Ishikawa (cell line): ENCODE measurements at regions not wholly inside any gene's neighbourhood (a gene's known extent, or its start where the extent isn't known, plus 50 kb on each side); places are given as distances from the start of the nearest gene placed in this dataset.
A peak's percentile ranks its signal among the peaks of the same experiment; 100 is the strongest.

Source experiments
- CEBPB ChIP-seq: IDR thresholded peaks from 2 replicates; pipeline ENCODE4 v1.6.1; 2012
- CREB1 ChIP-seq: IDR thresholded peaks from 2 replicates; pipeline ENCODE4 v1.6.1; 2012; ENCODE audit warnings: low read depth
- EGR1 ChIP-seq: IDR thresholded peaks from 2 replicates; pipeline ENCODE4 v1.6.1; 2012
- EP300 ChIP-seq: IDR thresholded peaks from 2 replicates; pipeline ENCODE4 v1.6.1; 2012; ENCODE audit warnings: borderline replicate concordance
- FOXM1 ChIP-seq: IDR thresholded peaks from 2 replicates; pipeline ENCODE4 v1.6.1; 2012; ENCODE audit warnings: low read depth, borderline replicate concordance
- NFIC ChIP-seq: IDR thresholded peaks from 2 replicates; pipeline ENCODE4 v1.6.1; 2012
- RAD21 ChIP-seq: IDR thresholded peaks from 2 replicates; pipeline ENCODE4 v1.6.1; 2012; ENCODE audit warnings: low read depth
- REST ChIP-seq: IDR thresholded peaks from 2 replicates; pipeline ENCODE4 v1.6.1; 2012; ENCODE audit warnings: low read depth, mild to moderate bottlenecking
- TAF1 ChIP-seq: IDR thresholded peaks from 2 replicates; pipeline ENCODE4 v1.6.1; 2012; ENCODE audit warnings: low read depth, mild to moderate bottlenecking
- TCF12 ChIP-seq: IDR thresholded peaks from 2 replicates; pipeline ENCODE4 v1.6.1; 2012; ENCODE audit warnings: low read depth
- TEAD4 ChIP-seq: IDR thresholded peaks from 2 replicates; pipeline ENCODE4 v1.6.1; 2012
- USF1 ChIP-seq: IDR thresholded peaks from 2 replicates; pipeline ENCODE4 v1.6.1; 2012
- YY1 ChIP-seq: IDR thresholded peaks from 2 replicates; pipeline ENCODE4 v1.6.1; 2012; ENCODE audit warnings: low read depth
- ZBTB7A ChIP-seq: IDR thresholded peaks from 2 replicates; pipeline ENCODE4 v1.6.1; 2012; ENCODE audit warnings: low read depth
- TF ChIP-seq, protein P1 (sequence below): IDR thresholded peaks from 2 replicates; pipeline ENCODE4 v1.6.1; 2012

GRCh38 chr4:62644372-62644771 is 1444.2 kb downstream of the ADGRL3 start:
- TF ChIP-seq NFIC (no peak), TCF12 (no peak), ZBTB7A (no peak), CEBPB (no peak), RAD21 (peak; percentile 79), REST (no peak)
- TF ChIP-seq, protein P1, sequence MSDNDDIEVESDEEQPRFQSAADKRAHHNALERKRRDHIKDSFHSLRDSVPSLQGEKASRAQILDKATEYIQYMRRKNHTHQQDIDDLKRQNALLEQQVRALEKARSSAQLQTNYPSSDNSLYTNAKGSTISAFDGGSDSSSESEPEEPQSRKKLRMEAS = no peak

- peak; percentile 29; the same call in 1 of the 2 replicates for TF ChIP-seq CEBPB
- peak; percentile 73 for TF ChIP-seq TEAD4
- TF ChIP-seq NFIC = peak; percentile 37; the same call in 1 of the 2 replicates
- TF ChIP-seq, protein P1 = no peak
- no peak for TF ChIP-seq REST
Observed at GRCh38 chr4:62640296-62640695, 1440.2 kb downstream of the ADGRL3 start.

DNA sequence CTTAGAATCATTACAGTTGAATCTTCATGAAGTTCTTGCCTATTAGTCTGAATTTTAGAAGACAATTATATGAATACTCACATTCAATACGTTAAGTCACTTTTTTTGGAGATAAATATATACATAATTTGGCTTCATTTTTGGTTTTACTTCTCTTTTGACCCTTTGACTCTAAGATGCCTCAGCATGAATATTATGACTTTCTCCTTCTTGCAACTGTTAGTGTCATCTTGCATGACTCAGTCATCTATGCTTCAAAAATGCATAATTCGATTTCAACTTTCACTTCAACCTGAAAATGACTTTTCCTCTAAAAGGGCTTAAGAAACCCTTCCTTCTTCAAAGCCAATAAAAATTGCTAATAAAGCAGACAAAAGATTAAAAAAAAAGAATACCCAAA is 1427.5 kb downstream of the ADGRL3 start:
- TF ChIP-seq TEAD4 = no peak
- no peak for TF ChIP-seq FOXM1

GRCh38 chr4:62627141-62627540 is 1427.0 kb downstream of the ADGRL3 start:
- no peak for TF ChIP-seq NFIC
- no peak for TF ChIP-seq EGR1
- TF ChIP-seq USF1 = no peak
- TF ChIP-seq CEBPB = no peak
- TF ChIP-seq TEAD4 = no peak
- TF ChIP-seq, protein P1 = no peak
- TF ChIP-seq YY1 = no peak
- TF ChIP-seq CREB1 = no peak
- TF ChIP-seq FOXM1 = no peak
- no peak for TF ChIP-seq REST
- TF ChIP-seq TAF1 = no peak
- no peak for TF ChIP-seq TCF12
- no peak for TF ChIP-seq EP300

- TF ChIP-seq REST (no peak), RAD21 (no peak)
Observed at GRCh38 chr4:62622089-62622488, 1422.0 kb downstream of the ADGRL3 start.
